AG09309 (cell line): ENCODE measurements at regions not wholly inside any gene's neighbourhood (a gene's known extent, or its start where the extent isn't known, plus 50 kb on each side); places are given as distances from the start of the nearest gene placed in this dataset.
A peak's percentile ranks its signal among the peaks of the same experiment; 100 is the strongest.

ENCODE experiments used
- DNase-seq: peaks from one replicate; pipeline ENCODE4 v3.0.0-alpha.2; 2010; ENCODE audit warnings: low read depth
- H3K4me3 ChIP-seq: 2 replicates; pipeline ENCODE4 v1.5.1; 2011; ENCODE audit warnings: mild to moderate bottlenecking, low read depth, low read length, moderate library complexity; ENCODE audit not compliant: control insufficient read depth
- CTCF ChIP-seq: IDR thresholded peaks from 2 replicates; pipeline ENCODE4 v1.5.1; 2011; ENCODE audit warnings: mild to moderate bottlenecking, low read depth, low read length, inconsistent platforms; ENCODE audit not compliant: insufficient read depth, control insufficient read depth; ENCODE audit errors: missing control alignments

DNA sequence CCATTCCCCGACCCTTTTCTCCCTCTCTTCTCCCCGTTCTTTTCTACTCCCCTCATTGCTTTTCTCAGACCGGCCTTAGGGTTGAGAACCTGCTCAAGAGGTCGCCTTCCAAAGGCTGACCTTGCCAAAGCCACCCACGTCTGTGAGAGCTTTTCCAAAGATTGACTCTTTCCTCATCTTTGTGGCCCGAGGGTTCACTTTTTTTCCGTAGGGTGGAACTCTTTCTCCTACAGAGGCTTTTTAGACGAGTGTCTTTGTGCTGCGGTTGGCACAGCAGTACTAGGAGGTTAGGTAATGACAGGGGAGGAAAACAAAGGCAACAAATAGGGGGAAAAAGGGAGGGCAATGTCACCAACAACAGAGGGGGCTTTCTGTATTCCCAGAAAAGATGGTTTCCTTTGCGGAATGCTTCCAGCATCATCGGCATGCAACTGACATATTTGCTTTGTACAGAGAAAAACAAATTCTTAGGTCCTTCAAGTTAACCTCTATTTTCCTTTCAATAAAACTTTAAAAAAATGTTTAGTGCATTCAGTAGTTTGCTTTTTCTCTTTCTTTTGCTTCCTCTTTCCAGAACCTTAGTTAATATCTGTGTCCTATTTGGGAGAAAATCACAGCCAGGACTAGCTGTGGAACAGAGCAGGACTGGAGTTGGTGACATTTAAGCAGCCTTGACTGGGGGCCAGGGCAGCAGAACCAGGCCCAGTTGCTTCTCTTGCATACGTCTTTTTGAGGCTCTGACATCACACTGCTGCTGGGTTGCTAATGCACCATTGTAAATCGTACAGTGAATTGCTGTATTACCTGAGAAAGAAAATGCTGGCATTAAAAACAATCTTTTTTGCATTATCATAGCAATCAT is 188.1 kb upstream of the FANCL start:
- no peak for DNase-seq
- no peak for TF ChIP-seq CTCF
- no peak overlapping the region; the same call in 1 of the 2 replicates for H3K4me3 ChIP-seq

DNA sequence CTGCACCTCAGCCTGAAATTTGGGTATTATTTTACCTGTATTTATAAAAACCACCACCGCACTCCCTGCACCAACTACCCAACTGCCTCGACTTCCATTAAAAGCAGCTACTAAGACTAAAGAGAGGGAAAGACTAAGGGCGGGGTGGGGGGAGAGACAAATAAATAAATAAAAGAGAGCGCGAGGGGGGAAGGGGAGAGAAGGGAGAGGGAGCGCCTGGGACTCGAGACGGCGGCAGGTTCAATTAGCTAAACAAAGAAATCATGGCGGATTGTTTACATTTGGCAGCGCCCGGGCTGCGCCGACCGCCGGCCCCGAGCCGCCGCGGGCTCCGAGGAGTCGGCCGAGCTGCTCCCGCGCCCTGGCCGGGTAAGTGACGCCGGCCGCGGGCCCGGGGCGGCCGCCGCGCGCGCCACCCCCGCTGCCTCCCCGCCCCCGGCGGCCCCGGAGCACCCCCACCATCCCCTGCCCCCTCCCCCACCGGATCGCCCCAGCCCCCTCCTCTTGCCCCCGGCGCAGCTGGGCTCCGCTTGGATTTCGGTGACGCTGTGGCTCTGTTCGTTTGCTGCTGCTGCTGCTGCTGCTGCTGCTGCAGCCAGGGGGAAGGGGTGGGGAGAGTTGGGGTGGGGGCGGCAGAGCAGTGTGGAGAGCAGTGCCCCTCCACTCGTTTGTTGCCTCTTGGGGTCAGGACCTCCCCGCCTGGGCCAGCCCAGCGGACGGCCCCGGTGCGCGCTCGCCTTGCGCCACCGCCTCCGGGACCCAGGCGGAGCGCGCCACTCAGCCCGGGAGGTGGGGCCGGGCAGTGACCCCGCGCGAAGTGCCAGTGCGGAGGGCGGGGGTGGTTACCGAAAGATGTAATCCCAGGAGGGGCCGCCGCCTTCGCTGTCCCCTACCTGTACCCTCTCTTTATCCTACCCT is 187.2 kb upstream of the FANCL start:
- H3K4me3 ChIP-seq = peak overlapping the region; percentile 45
- no peak for DNase-seq
- no peak for TF ChIP-seq CTCF

- TF ChIP-seq CTCF = no peak
- H3K4me3 ChIP-seq = peak overlapping the region; percentile 45
These were observed 186.5 kb upstream of the FANCL start for GRCh38 chr2:58427572-58428095.

GRCh38 chr2:58425368-58425767 is 184.2 kb upstream of the FANCL start:
- no peak for DNase-seq
- TF ChIP-seq CTCF = no peak

More at GRCh38 chr2:58427572-58428095, 186.5 kb upstream of the FANCL start:
- DNase-seq = no peak

DNA sequence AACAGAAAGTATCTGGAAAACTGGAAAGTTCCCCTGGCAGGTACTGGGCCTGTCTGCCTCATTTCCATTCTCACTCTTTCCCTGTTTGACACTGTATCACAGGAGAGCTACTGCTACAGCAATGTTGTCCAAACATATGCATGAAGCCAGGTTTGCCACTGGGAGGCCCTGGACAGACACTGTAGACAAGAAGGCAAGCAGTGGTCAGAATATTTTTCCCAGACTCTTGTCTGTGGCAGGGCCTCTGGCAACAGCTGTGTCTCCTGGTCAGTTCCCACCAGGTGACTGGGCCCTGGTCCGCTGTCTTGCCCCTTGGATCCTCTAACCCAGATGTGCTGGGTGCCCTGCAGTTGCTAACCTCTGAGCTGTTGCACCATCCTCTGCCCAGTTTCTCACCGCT is 178.9 kb upstream of the FANCL start:
- H3K4me3 ChIP-seq = no peak overlapping the region
- TF ChIP-seq CTCF = no peak
- DNase-seq = no peak

More at GRCh38 chr2:58425368-58425767, 184.2 kb upstream of the FANCL start:
- H3K4me3 ChIP-seq = no peak overlapping the region

- TF ChIP-seq CTCF = no peak
- DNase-seq = no peak
- no peak overlapping the region for H3K4me3 ChIP-seq
These were observed 175.6 kb upstream of the FANCL start for GRCh38 chr2:58416696-58417095.
